ENCODE measurements at regions not wholly inside any gene's neighbourhood (a gene's known extent, or its start where the extent isn't known, plus 50 kb on each side); places are given as distances from the start of the nearest gene placed in this dataset.
"Not testable (repeated sequence)": the region's sequence is repeated elsewhere in the genome, so short reads cannot be mapped to it uniquely, and the experiment has no call there.

GRCh38 chr18:41899535-41899934 lies 55.5 kb upstream of the PIK3C3 start:
- DNase-seq (ENCODE audit: low read depth): no peak

GRCh38 chr18:41893432-41893831 lies 61.6 kb upstream of the PIK3C3 start:
- DNase-seq (ENCODE audit: low read depth): no peak

- DNase-seq (ENCODE audit: low read depth): no peak
Observed at GRCh38 chr18:41887100-41887499, 67.9 kb upstream of the PIK3C3 start.

GRCh38 chr18:41886126-41886807 lies 68.8 kb upstream of the PIK3C3 start:
- DNase-seq (ENCODE audit: low read depth): no peak

- DNase-seq (ENCODE audit: low read depth): no peak
Observed at GRCh38 chr18:41881285-41881684, 73.7 kb upstream of the PIK3C3 start.

GRCh38 chr18:41879256-41879655 lies 75.8 kb upstream of the PIK3C3 start:
- DNase-seq (ENCODE audit: low read depth): no peak

- DNase-seq (ENCODE audit: low read depth): no peak
Observed at GRCh38 chr18:41875094-41875780, 79.8 kb upstream of the PIK3C3 start.

GRCh38 chr18:41873730-41874129 lies 81.3 kb upstream of the PIK3C3 start:
- no peak for DNase-seq (ENCODE audit: low read depth)

- no peak for DNase-seq (ENCODE audit: low read depth)
Observed at GRCh38 chr18:41872206-41872605, 82.8 kb upstream of the PIK3C3 start.

- DNase-seq (ENCODE audit: low read depth): no peak
Observed at GRCh38 chr18:41871229-41872000, 83.6 kb upstream of the PIK3C3 start.

GRCh38 chr18:41870817-41871216 lies 84.2 kb upstream of the PIK3C3 start:
- DNase-seq (ENCODE audit: low read depth): no peak

GRCh38 chr18:41870191-41870590 lies 84.8 kb upstream of the PIK3C3 start:
- DNase-seq (ENCODE audit: low read depth): no peak

GRCh38 chr18:41865796-41866195 lies 89.2 kb upstream of the PIK3C3 start:
- not testable (repeated sequence) for DNase-seq (ENCODE audit: low read depth)

GRCh38 chr18:41864216-41864615 lies 90.8 kb upstream of the PIK3C3 start:
- DNase-seq (ENCODE audit: low read depth): no peak

GRCh38 chr18:41862921-41863320 lies 92.1 kb upstream of the PIK3C3 start:
- no peak for DNase-seq (ENCODE audit: low read depth)

- no peak for DNase-seq (ENCODE audit: low read depth)
Observed at GRCh38 chr18:41860987-41861386, 94.0 kb upstream of the PIK3C3 start.

GRCh38 chr18:41858761-41859555 lies 96.1 kb upstream of the PIK3C3 start:
- DNase-seq (ENCODE audit: low read depth): no peak

- DNase-seq (ENCODE audit: low read depth): no peak
Observed at GRCh38 chr18:41853280-41853679, 101.8 kb upstream of the PIK3C3 start.

- DNase-seq (ENCODE audit: low read depth): no peak
Observed at GRCh38 chr18:41850781-41851180, 104.3 kb upstream of the PIK3C3 start.

- DNase-seq (ENCODE audit: low read depth): no peak
Observed at GRCh38 chr18:41849632-41850031, 105.4 kb upstream of the PIK3C3 start.

- DNase-seq (ENCODE audit: low read depth): no peak
Observed at GRCh38 chr18:41845563-41845962, 109.5 kb upstream of the PIK3C3 start.

- no peak for DNase-seq (ENCODE audit: low read depth)
Observed at GRCh38 chr18:41842886-41843285, 112.1 kb upstream of the PIK3C3 start.
